ENCODE measurements at regions not wholly inside any gene's neighbourhood (a gene's known extent, or its start where the extent isn't known, plus 50 kb on each side); places are given as distances from the start of the nearest gene placed in this dataset.

- H3K36me3 ChIP-seq = no peaks in the 10 kb centered on the region
- TF ChIP-seq, protein P1, sequence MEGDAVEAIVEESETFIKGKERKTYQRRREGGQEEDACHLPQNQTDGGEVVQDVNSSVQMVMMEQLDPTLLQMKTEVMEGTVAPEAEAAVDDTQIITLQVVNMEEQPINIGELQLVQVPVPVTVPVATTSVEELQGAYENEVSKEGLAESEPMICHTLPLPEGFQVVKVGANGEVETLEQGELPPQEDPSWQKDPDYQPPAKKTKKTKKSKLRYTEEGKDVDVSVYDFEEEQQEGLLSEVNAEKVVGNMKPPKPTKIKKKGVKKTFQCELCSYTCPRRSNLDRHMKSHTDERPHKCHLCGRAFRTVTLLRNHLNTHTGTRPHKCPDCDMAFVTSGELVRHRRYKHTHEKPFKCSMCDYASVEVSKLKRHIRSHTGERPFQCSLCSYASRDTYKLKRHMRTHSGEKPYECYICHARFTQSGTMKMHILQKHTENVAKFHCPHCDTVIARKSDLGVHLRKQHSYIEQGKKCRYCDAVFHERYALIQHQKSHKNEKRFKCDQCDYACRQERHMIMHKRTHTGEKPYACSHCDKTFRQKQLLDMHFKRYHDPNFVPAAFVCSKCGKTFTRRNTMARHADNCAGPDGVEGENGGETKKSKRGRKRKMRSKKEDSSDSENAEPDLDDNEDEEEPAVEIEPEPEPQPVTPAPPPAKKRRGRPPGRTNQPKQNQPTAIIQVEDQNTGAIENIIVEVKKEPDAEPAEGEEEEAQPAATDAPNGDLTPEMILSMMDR (IDR thresholded peaks at IDR 0.05) = no peak
- no peak overlapping the region for H3K4me3 ChIP-seq
- H3K27me3 ChIP-seq = no peaks in the 10 kb centered on the region
- no peak overlapping the region for H3K27ac ChIP-seq
- ATAC-seq = no peak
- intact Hi-C loops (cut with DNase I) = no loop called here
- DNase-seq = no peak
- H3K4me1 ChIP-seq = no peaks in the 10 kb centered on the region
- no peaks in the 10 kb centered on the region for H3K9me3 ChIP-seq
Measured at GRCh38 chr1:81144240-81144825, 656.4 kb upstream of the ADGRL2 start.

- no peaks in the 10 kb centered on the region for H3K27me3 ChIP-seq
- ATAC-seq = no peak
- no peaks in the 10 kb centered on the region for H3K9me3 ChIP-seq
- H3K4me3 ChIP-seq = no peak overlapping the region
- H3K36me3 ChIP-seq = no peaks in the 10 kb centered on the region
- no peak for DNase-seq
- H3K4me1 ChIP-seq = no peaks in the 10 kb centered on the region
- H3K27ac ChIP-seq = no peak overlapping the region
- intact Hi-C loops (cut with DNase I) = no loop called here
- TF ChIP-seq, protein P1 (IDR thresholded peaks at IDR 0.05) = no peak
Measured at GRCh38 chr1:81142099-81142826, 658.5 kb upstream of the ADGRL2 start.

- DNase-seq (no peak), ATAC-seq (no peak)
- H3K4me3 ChIP-seq = no peak overlapping the region
- no peaks in the 10 kb centered on the region for H3K9me3 ChIP-seq
- no peaks in the 10 kb centered on the region for H3K4me1 ChIP-seq
- no peaks in the 10 kb centered on the region for H3K27me3 ChIP-seq
- TF ChIP-seq, protein P1 (IDR thresholded peaks at IDR 0.05) = no peak
- H3K36me3 ChIP-seq = no peaks in the 10 kb centered on the region
- no peak overlapping the region for H3K27ac ChIP-seq
- intact Hi-C loops (cut with DNase I) = no loop called here
Measured at GRCh38 chr1:81135524-81135923, 665.2 kb upstream of the ADGRL2 start.

- intact Hi-C loops (cut with DNase I) = no loop called here
- no peaks in the 10 kb centered on the region for H3K4me1 ChIP-seq
- ATAC-seq (no peak), DNase-seq (no peak)
- H3K27me3 ChIP-seq = no peaks in the 10 kb centered on the region
- H3K9me3 ChIP-seq = no peaks in the 10 kb centered on the region
- TF ChIP-seq, protein P1 (IDR thresholded peaks at IDR 0.05) = no peak
- H3K27ac ChIP-seq = no peak overlapping the region
- no peaks in the 10 kb centered on the region for H3K36me3 ChIP-seq
- H3K4me3 ChIP-seq = no peak overlapping the region
Measured at GRCh38 chr1:81129776-81130175, 671.0 kb upstream of the ADGRL2 start.

- Histone ChIP-seq H3K36me3 (no peaks in the 10 kb centered on the region), H3K27ac (no peak overlapping the region), H3K27me3 (no peaks in the 10 kb centered on the region), H3K4me1 (no peaks in the 10 kb centered on the region), H3K4me3 (no peak overlapping the region), H3K9me3 (no peaks in the 10 kb centered on the region)
- DNase-seq (no peak), ATAC-seq (no peak)
- TF ChIP-seq, protein P1 (IDR thresholded peaks at IDR 0.05) = no peak
- intact Hi-C loops (cut with DNase I) = no loop called here
Measured at GRCh38 chr1:81129366-81129765, 671.4 kb upstream of the ADGRL2 start.
